PFSK-1 (cell line): ENCODE measurements at regions not wholly inside any gene's neighbourhood (a gene's known extent, or its start where the extent isn't known, plus 50 kb on each side); places are given as distances from the start of the nearest gene placed in this dataset.

Experiments used
- FOXP2 ChIP-seq: optimal IDR thresholded peaks from 2 replicates; pipeline ENCODE3; 2011; ENCODE audit warnings: borderline replicate concordance, control low read depth, inconsistent platforms; ENCODE audit not compliant: insufficient read depth; ENCODE audit errors: extremely low read length, extremely low read depth
- POLR2AphosphoS5 ChIP-seq: IDR thresholded peaks from 2 replicates; pipeline ENCODE4 v1.6.1; 2012; ENCODE audit warnings: low read depth, mild to moderate bottlenecking, control low read depth, low read length, moderate library complexity
- REST ChIP-seq, 2 experiments: IDR thresholded peaks; 2 replicates each; pipeline versions ENCODE4 v1.6.1 to v1.8.0; 2011 to 2012; ENCODE audit warnings: low read depth in 2 of 2, low read length in 2 of 2, control low read depth in 1 of 2, inconsistent platforms in 1 of 2, mild to moderate bottlenecking in 1 of 2, moderate library complexity in 1 of 2; ENCODE audit not compliant: insufficient read depth in 1 of 2
- SIN3A ChIP-seq: IDR thresholded peaks from 2 replicates; pipeline ENCODE4 v1.6.1; 2012; ENCODE audit warnings: mild to moderate bottlenecking, low read length, moderate library complexity, borderline replicate concordance; ENCODE audit not compliant: insufficient read depth
- TAF1 ChIP-seq: IDR thresholded peaks from 2 replicates; pipeline ENCODE4 v1.6.1; 2012; ENCODE audit warnings: low read length, control low read depth, borderline replicate concordance; ENCODE audit not compliant: insufficient read depth

- no peak for TF ChIP-seq FOXP2
These were observed 502.4 kb downstream of the FBXO15 start for GRCh38 chr18:73645160-73645715.

DNA sequence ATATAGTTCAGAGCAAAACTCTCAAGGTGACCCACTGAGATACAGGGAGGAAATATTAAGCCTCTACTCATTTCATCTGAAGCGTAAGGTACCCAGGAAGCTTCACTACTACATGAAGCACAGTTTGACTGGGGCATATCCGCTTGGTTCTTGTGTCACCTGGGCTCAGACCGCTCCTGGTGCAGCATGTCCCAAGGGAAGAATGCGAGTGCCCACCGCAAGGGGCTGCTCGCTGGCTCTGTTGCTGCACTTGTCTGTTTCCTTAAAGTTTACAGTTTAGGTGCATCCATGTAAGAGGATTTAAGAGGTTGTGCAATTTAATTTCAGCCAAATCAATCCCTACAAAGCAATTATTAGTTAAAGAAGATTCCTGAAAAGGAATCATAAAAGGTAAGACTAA lies 507.8 kb downstream of the FBXO15 start:
- TF ChIP-seq REST (IDR thresholded peaks at IDR 0.05; ENCODE audit: insufficient read depth in 1 of 2, low read depth in 2 of 2, low read length in 2 of 2) = no peak
- no peak for TF ChIP-seq TAF1
- TF ChIP-seq POLR2AphosphoS5 = no peak
- TF ChIP-seq FOXP2 = no peak
- TF ChIP-seq SIN3A = no peak

DNA sequence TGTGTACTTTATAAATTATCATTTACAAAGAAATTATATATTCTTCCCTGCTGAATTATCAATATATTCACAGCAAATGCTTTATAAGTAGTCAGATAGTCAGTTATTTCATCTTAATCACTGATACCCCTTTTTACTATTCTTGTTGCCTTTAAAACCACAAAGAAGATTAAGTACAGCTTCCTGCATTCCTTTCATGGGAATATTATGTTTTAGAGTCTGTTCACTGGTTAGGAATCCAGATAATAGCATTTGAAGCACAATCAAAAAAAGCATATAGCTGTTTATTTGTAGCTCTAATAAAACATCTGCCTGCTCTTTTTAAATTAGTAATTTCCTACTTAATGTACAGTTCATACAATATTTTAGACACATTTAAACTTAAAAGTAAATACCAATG lies 508.9 kb downstream of the FBXO15 start:
- TF ChIP-seq FOXP2 (no peak), SIN3A (no peak)

GRCh38 chr18:73636355-73636754 lies 511.3 kb downstream of the FBXO15 start:
- TF ChIP-seq REST (IDR thresholded peaks at IDR 0.05; ENCODE audit: insufficient read depth in 1 of 2, low read depth in 2 of 2, low read length in 2 of 2) (no peak), POLR2AphosphoS5 (no peak), FOXP2 (no peak), TAF1 (no peak)

- TF ChIP-seq SIN3A (no peak), FOXP2 (no peak), REST (IDR thresholded peaks at IDR 0.05; ENCODE audit: insufficient read depth in 1 of 2, low read depth in 2 of 2, low read length in 2 of 2) (no peak)
These were observed 520.8 kb downstream of the FBXO15 start for GRCh38 chr18:73626859-73627258.

GRCh38 chr18:73626221-73626620 lies 521.4 kb downstream of the FBXO15 start:
- TF ChIP-seq POLR2AphosphoS5 (no peak), FOXP2 (no peak), TAF1 (no peak), SIN3A (no peak), REST (IDR thresholded peaks at IDR 0.05; ENCODE audit: insufficient read depth in 1 of 2, low read depth in 2 of 2, low read length in 2 of 2) (no peak)
